Colonic mucosa (tissue), 4 donors: ENCODE measurements at regions not wholly inside any gene's neighbourhood (a gene's known extent, or its start where the extent isn't known, plus 50 kb on each side); places are given as distances from the start of the nearest gene placed in this dataset.

ENCODE experiments used
- DNase-seq: peaks from one replicate; pipeline ENCODE4 v3.0.0-alpha.2; 2020
- H3K27ac ChIP-seq: fragments of 200-600 bp; one replicate; pipeline ENCODE4 v1.8.0; 2021
- H3K27me3 ChIP-seq: fragments of 200-600 bp; one replicate; pipeline ENCODE4 v1.8.0; 2021
- H3K36me3 ChIP-seq: fragments of 200-600 bp; one replicate; pipeline ENCODE4 v1.8.0; 2021
- H3K4me1 ChIP-seq: fragments of 200-600 bp; one replicate; pipeline ENCODE4 v1.8.0; 2021; ENCODE audit warnings: mild to moderate bottlenecking
- H3K4me3 ChIP-seq: fragments of 200-600 bp; one replicate; pipeline ENCODE4 v1.8.0; 2021
- H3K9ac ChIP-seq, 2 donors: one replicate each; pipeline ENCODE4 v1.7.0; 2013; ENCODE audit warnings: control low read depth in 2 of 2, low read depth in 2 of 2, low read length in 2 of 2
- H3K9me3 ChIP-seq: fragments of 200-600 bp; one replicate; pipeline ENCODE4 v1.8.0; 2021
- intact Hi-C: fragments of 100-400 bp; cut with DNase I; formaldehyde crosslinking; loops from one replicate; pipeline ENCODE4 v1.14.1; 2022
- TF ChIP-seq, protein P1 (sequence below): fragments of 200-600 bp; IDR thresholded peaks from one replicate; pipeline ENCODE4 v1.8.0; 2022; ENCODE audit warnings: antibody characterized with exemption, mild to moderate bottlenecking
- donor health status: healthy.
- donor health status: DM: no; HTN: no; CAD: no.
- donor health status: DM: no; HTN: no; CAD: no.

DNA sequence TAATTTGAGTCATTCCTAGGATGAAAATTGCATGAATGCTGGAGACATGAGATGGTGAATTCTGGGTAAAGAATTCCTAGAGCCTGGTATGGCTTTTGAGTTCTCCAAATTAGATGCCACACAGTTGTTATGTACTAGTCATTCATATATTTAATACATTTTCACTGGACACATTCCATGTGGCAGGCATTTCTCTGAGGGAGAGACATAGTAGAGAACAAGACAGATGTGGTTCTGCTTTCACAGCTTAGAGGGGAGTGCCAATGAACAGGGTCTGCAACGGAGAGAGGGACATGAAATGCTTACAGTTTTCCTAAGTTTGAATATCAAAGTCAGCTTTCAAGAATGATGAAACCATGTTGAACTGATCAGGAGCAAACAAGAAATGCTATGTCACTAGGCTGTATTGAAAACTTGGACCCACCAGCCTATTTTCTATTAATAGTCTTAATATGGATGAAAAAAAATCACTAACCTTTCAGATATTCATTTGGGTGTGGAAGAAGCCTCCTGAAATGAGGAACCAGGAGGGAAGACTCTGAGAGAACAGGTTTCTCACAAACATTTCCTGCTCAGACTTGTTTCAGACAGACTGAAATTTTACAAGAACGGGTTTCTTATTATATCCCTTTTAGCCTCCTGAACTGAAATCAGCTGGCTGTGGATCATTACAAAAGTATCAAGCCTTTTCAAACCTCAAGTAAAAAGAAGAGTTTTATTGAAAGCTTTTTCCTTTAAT, 276.0 kb upstream of the TET2 start:
- Histone ChIP-seq H3K9me3 (no peaks in the 10 kb centered on the region), H3K27ac (no peak overlapping the region), H3K9ac (no peak overlapping the region), H3K4me3 (no peak overlapping the region), H3K4me1 (no peaks in the 10 kb centered on the region), H3K36me3 (no peaks in the 10 kb centered on the region), H3K27me3 (no peaks in the 10 kb centered on the region)
- intact Hi-C loops, result no loop called here
- TF ChIP-seq, protein P1, sequence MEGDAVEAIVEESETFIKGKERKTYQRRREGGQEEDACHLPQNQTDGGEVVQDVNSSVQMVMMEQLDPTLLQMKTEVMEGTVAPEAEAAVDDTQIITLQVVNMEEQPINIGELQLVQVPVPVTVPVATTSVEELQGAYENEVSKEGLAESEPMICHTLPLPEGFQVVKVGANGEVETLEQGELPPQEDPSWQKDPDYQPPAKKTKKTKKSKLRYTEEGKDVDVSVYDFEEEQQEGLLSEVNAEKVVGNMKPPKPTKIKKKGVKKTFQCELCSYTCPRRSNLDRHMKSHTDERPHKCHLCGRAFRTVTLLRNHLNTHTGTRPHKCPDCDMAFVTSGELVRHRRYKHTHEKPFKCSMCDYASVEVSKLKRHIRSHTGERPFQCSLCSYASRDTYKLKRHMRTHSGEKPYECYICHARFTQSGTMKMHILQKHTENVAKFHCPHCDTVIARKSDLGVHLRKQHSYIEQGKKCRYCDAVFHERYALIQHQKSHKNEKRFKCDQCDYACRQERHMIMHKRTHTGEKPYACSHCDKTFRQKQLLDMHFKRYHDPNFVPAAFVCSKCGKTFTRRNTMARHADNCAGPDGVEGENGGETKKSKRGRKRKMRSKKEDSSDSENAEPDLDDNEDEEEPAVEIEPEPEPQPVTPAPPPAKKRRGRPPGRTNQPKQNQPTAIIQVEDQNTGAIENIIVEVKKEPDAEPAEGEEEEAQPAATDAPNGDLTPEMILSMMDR, result no peak
- no peak for DNase-seq

DNA sequence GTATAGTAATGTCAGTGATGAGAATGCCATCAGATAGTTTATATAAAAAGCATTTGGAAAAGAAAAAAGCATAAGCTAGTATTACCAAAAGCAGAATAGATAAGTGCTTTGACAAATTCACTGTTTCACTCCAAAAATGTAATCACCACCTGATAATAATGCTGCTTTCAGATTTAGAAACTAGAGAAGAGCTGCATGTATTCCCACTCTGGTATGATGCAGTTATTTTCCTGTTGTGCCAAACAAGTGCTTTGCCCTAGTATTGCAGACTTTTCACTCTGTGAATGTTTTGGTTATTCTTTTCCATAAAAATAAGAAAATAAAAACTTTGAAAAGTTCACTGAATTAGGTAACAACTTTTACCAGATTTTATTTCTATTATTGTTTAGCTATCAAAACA, 267.7 kb upstream of the TET2 start:
- intact Hi-C loops, result no loop called here
- DNase-seq, result no peak
- Histone ChIP-seq H3K36me3 (no peaks in the 10 kb centered on the region), H3K27ac (no peak overlapping the region), H3K4me1 (no peaks in the 10 kb centered on the region), H3K9ac (no peak overlapping the region), H3K9me3 (no peaks in the 10 kb centered on the region), H3K27me3 (no peaks in the 10 kb centered on the region), H3K4me3 (no peak overlapping the region)
- TF ChIP-seq, protein P1, result no peak

DNA sequence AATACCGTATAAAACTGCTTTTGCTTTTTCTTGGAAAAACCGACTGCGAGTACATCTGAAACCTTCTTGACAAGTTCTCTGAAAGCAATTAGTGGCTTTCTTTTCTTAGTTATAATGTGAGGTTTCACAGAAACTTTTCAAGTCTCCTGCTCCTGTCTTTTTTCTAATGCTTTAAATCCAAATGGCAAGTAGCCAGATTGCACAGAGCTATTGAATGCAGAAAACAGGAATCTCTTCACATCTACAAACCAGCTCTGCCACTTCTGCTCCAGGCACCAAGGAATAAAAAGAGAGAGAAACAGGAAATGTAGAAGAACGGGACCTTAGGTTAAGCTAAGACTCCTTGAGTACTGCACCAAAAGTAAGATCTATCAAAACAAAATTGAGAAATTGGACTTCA, 267.3 kb upstream of the TET2 start:
- Histone ChIP-seq H3K27me3 (no peaks in the 10 kb centered on the region), H3K9ac (no peak overlapping the region), H3K9me3 (no peaks in the 10 kb centered on the region), H3K4me3 (no peak overlapping the region), H3K36me3 (no peaks in the 10 kb centered on the region), H3K27ac (no peak overlapping the region), H3K4me1 (no peaks in the 10 kb centered on the region)
- TF ChIP-seq, protein P1, result no peak
- DNase-seq, result no peak
- intact Hi-C loops, result no loop called here

DNA sequence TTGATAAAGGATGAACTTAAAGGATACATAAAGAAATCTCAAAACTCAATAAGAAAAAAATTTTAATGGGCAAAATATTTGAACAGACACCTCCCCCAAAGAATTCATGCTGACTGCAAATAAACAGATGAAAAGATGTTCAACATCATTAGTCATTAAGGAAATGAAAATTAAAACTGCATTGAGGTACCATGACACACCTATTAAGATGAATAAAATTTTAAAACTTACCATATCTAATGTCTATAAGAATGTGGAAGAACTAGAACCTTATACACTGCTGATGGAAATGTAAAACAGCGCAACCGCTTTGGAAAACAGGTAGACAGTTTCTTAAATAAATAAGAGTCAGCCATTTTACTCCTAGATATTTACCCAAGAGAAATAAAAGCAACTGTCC, 266.8 kb upstream of the TET2 start:
- no peaks in the 10 kb centered on the region for H3K9me3 ChIP-seq
- intact Hi-C loops, result no loop called here
- H3K27me3 ChIP-seq, result no peaks in the 10 kb centered on the region
- no peak overlapping the region for H3K27ac ChIP-seq
- H3K4me1 ChIP-seq, result no peaks in the 10 kb centered on the region
- no peak for DNase-seq
- H3K4me3 ChIP-seq, result no peak overlapping the region
- no peaks in the 10 kb centered on the region for H3K36me3 ChIP-seq
- no peak overlapping the region for H3K9ac ChIP-seq
- TF ChIP-seq, protein P1, result no peak

DNA sequence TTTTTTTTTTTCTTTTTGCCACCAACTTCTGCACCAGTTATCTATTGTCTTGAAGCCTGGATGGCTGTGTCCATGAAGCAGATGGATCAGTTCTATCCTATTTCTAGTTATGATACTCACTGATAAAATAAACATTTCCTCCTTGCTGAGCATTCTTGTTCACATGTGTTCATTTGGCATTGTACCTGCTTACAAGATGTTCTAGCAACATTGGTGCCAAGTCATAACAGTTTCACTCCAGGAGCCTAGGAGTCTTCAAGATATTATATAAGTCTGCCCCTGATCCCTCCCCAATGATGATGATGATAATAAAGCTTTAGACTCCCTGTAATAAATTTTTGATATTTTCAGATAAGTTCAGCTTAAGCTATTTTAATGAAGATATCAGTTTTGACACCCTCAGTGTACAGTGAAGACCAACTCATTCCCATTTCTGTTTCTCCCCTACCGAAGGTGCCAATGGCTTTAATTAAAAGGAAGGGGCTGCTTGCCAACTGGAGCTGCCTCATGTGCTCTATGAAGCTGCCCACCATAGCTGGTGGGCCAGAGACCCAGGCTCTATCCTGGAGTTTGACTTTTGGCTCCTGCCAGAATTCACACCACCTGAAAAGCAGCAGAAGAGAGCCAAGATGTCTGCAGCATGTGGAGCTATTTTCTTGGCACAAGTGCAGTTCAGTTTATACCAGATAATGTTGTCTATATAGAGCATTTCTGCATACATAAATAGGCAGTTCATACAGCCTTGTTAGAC, 265.4 kb upstream of the TET2 start:
- TF ChIP-seq, protein P1, result no peak
- Histone ChIP-seq H3K4me1 (no peaks in the 10 kb centered on the region), H3K9me3 (no peaks in the 10 kb centered on the region), H3K36me3 (no peaks in the 10 kb centered on the region), H3K27me3 (no peaks in the 10 kb centered on the region), H3K27ac (no peak overlapping the region), H3K4me3 (no peak overlapping the region), H3K9ac (no peak overlapping the region)
- intact Hi-C loops, result no loop called here
- no peak for DNase-seq
